ENCODE measurements at regions not wholly inside any gene's neighbourhood (a gene's known extent, or its start where the extent isn't known, plus 50 kb on each side); places are given as distances from the start of the nearest gene placed in this dataset.

DNA sequence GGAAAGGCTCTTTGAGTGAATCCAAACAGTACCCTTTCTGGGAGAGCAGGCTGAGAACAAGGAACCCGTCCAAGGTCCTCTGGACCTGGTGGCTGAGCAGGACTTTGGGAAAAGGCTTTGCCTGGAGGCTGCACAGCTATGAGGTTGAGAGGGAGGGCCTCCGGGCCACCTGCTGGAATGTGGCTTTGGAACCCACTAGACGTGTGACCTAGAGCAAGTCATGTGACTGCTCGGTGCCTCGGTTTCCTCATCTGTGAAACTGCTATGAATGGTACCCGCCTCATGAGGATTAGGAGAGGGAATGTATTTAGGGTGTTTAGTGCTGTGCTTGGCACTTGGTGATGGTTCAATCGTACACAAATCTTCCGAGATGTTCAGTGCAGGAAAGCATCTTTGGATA, 50.4 kb downstream of the HAPSTR1 start:
- no peaks in the 10 kb centered on the region for H3K36me3 ChIP-seq (ENCODE audit: control insufficient read depth, insufficient read depth, low read length)
- no peak overlapping the region for H3K4me3 ChIP-seq (replicated peaks in 1 of 4; ENCODE audit: control extremely low read depth in 1 of 4, insufficient read depth in 1 of 4, low read depth in 3 of 4, low read length in 4 of 4)
- H3K9ac ChIP-seq (ENCODE audit: insufficient read depth, low read length) = no peak overlapping the region
- no peaks in the 10 kb centered on the region for H3K79me2 ChIP-seq (ENCODE audit: control insufficient read depth, insufficient read depth, low read length)
- no peaks in the 10 kb centered on the region for H3K9me3 ChIP-seq (ENCODE audit: control insufficient read depth, insufficient read depth, low read depth, low read length)
- no peaks in the 10 kb centered on the region for H4K20me1 ChIP-seq (ENCODE audit: control insufficient read depth, extremely low read depth, insufficient read depth, low read length)
- no peak overlapping the region for H2AFZ ChIP-seq (ENCODE audit: low read length)
- H3K4me2 ChIP-seq (ENCODE audit: extremely low read depth, insufficient read depth, low read length) = no peak overlapping the region
- H3K27ac ChIP-seq (ENCODE audit: insufficient read depth, low read length) = no peak overlapping the region
- H3K27me3 ChIP-seq (ENCODE audit: control insufficient read depth, insufficient read depth, low read length) = no peaks in the 10 kb centered on the region
- DNase-seq (ENCODE audit: low read depth in 2 of 2) = no peak
- no peaks in the 10 kb centered on the region for H3K4me1 ChIP-seq (ENCODE audit: control insufficient read depth, extremely low read depth, insufficient read depth, low read length)
- TF ChIP-seq, protein P1, sequence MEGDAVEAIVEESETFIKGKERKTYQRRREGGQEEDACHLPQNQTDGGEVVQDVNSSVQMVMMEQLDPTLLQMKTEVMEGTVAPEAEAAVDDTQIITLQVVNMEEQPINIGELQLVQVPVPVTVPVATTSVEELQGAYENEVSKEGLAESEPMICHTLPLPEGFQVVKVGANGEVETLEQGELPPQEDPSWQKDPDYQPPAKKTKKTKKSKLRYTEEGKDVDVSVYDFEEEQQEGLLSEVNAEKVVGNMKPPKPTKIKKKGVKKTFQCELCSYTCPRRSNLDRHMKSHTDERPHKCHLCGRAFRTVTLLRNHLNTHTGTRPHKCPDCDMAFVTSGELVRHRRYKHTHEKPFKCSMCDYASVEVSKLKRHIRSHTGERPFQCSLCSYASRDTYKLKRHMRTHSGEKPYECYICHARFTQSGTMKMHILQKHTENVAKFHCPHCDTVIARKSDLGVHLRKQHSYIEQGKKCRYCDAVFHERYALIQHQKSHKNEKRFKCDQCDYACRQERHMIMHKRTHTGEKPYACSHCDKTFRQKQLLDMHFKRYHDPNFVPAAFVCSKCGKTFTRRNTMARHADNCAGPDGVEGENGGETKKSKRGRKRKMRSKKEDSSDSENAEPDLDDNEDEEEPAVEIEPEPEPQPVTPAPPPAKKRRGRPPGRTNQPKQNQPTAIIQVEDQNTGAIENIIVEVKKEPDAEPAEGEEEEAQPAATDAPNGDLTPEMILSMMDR (conservative IDR thresholded peaks at IDR 0.05 in 1 of 2, IDR thresholded peaks at IDR 0.05 in 1 of 2; ENCODE audit: low read depth in 1 of 2, low read length in 2 of 2) = no peak
- TF ChIP-seq EZH2 (IDR thresholded peaks at IDR 0.05; ENCODE audit: low read length, missing control alignments) = no peak

DNA sequence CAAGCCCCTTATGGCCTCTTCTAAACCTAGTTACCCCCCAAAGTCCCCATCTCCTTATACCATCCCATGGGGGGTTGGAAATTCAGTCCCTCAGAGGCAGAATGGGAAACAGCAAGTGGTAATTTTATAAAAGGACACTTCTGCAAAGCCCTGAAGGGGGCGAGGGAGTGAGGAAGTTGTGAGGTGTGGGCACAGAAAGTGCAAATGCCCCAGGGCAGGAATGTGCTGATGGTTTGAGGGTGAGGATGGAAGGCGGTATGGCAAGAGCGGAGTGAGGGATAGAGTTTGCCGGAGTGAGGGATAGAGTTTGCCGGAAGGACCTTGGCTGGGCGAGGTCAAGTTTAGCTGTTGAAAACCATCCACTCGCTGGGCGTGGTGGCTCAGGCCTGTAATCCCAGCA, 52.7 kb downstream of the HAPSTR1 start:
- Histone ChIP-seq H3K4me2 (ENCODE audit: extremely low read depth, insufficient read depth, low read length) (no peak overlapping the region), H3K27ac (ENCODE audit: insufficient read depth, low read length) (no peak overlapping the region), H2AFZ (ENCODE audit: low read length) (no peak overlapping the region), H3K36me3 (ENCODE audit: control insufficient read depth, insufficient read depth, low read length) (no peaks in the 10 kb centered on the region), H3K27me3 (ENCODE audit: control insufficient read depth, insufficient read depth, low read length) (no peaks in the 10 kb centered on the region), H3K79me2 (ENCODE audit: control insufficient read depth, insufficient read depth, low read length) (no peaks in the 10 kb centered on the region), H4K20me1 (ENCODE audit: control insufficient read depth, extremely low read depth, insufficient read depth, low read length) (no peaks in the 10 kb centered on the region), H3K9ac (ENCODE audit: insufficient read depth, low read length) (no peak overlapping the region), H3K9me3 (ENCODE audit: control insufficient read depth, insufficient read depth, low read depth, low read length) (no peaks in the 10 kb centered on the region), H3K4me1 (ENCODE audit: control insufficient read depth, extremely low read depth, insufficient read depth, low read length) (no peaks in the 10 kb centered on the region), H3K4me3 (replicated peaks in 1 of 4; ENCODE audit: control extremely low read depth in 1 of 4, insufficient read depth in 1 of 4, low read depth in 3 of 4, low read length in 4 of 4) (no peak overlapping the region)
- TF ChIP-seq, protein P1 (conservative IDR thresholded peaks at IDR 0.05 in 1 of 2, IDR thresholded peaks at IDR 0.05 in 1 of 2; ENCODE audit: low read depth in 1 of 2, low read length in 2 of 2) = no peak
- TF ChIP-seq EZH2 (IDR thresholded peaks at IDR 0.05; ENCODE audit: low read length, missing control alignments) = no peak
- no peak for DNase-seq (ENCODE audit: low read depth in 2 of 2)

DNA sequence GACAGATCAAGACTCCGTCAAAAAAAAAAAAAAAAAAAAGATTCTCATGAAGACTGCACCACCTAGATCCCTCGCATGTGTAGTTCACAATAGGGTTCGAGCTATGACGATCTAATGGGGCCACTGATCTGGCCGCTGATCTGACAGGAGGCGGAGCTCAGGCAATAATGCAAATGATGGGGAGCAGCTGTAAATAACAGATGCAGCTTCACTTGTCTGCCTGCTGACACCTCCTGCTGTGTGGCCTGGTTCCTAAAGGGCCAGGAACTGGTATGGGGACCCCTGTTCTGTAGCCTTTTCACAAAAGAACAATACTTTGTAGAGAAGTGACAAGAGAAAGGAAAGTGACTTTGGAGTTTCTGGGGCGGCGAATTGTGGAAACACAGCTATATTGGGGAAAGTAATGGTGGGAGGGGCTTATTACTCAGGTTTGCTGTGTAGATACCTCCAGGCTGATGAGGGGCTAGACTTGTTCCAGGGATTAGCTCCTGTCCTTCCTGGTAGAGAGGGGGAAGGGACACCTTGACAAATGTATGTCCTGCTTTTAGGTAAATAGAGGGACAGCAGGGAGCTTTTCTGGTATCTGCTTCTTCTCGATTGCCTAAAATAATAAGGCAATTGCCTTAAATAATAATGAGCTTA, 57.1 kb downstream of the HAPSTR1 start:
- Histone ChIP-seq H3K4me1 (ENCODE audit: control insufficient read depth, extremely low read depth, insufficient read depth, low read length) (no peaks in the 10 kb centered on the region), H2AFZ (ENCODE audit: low read length) (no peak overlapping the region), H3K4me2 (ENCODE audit: extremely low read depth, insufficient read depth, low read length) (no peak overlapping the region), H3K27ac (ENCODE audit: insufficient read depth, low read length) (no peak overlapping the region), H3K27me3 (ENCODE audit: control insufficient read depth, insufficient read depth, low read length) (no peaks in the 10 kb centered on the region), H3K9ac (ENCODE audit: insufficient read depth, low read length) (no peak overlapping the region), H3K9me3 (ENCODE audit: control insufficient read depth, insufficient read depth, low read depth, low read length) (no peaks in the 10 kb centered on the region), H3K36me3 (ENCODE audit: control insufficient read depth, insufficient read depth, low read length) (no peaks in the 10 kb centered on the region), H3K79me2 (ENCODE audit: control insufficient read depth, insufficient read depth, low read length) (no peaks in the 10 kb centered on the region), H4K20me1 (ENCODE audit: control insufficient read depth, extremely low read depth, insufficient read depth, low read length) (no peaks in the 10 kb centered on the region), H3K4me3 (replicated peaks in 1 of 4; ENCODE audit: control extremely low read depth in 1 of 4, insufficient read depth in 1 of 4, low read depth in 3 of 4, low read length in 4 of 4) (no peak overlapping the region)
- no peak for DNase-seq (ENCODE audit: low read depth in 2 of 2)
- TF ChIP-seq EZH2 (IDR thresholded peaks at IDR 0.05; ENCODE audit: low read length, missing control alignments) = no peak
- TF ChIP-seq, protein P1 (conservative IDR thresholded peaks at IDR 0.05 in 1 of 2, IDR thresholded peaks at IDR 0.05 in 1 of 2; ENCODE audit: low read depth in 1 of 2, low read length in 2 of 2) = no peak

Data from fibroblast of lung (primary cell).